Islet precursor cell (in vitro differentiated cells): ENCODE measurements at regions not wholly inside any gene's neighbourhood (a gene's known extent, or its start where the extent isn't known, plus 50 kb on each side); places are given as distances from the start of the nearest gene placed in this dataset.
"Not testable (repeated sequence)": the region's sequence is repeated elsewhere in the genome, so short reads cannot be mapped to it uniquely, and the experiment has no call there.

Source experiments
- DNase-seq: peaks from one replicate; pipeline ENCODE4 v3.0.0-alpha.2; 2018

GRCh38 chr10:23493711-23494110, 54.8 kb downstream of the OTUD1 start:
- no peak for DNase-seq

- no peak for DNase-seq
Observed at GRCh38 chr10:23496727-23497126, 57.9 kb downstream of the OTUD1 start.

GRCh38 chr10:23499372-23500132, 60.7 kb downstream of the OTUD1 start:
- no peak for DNase-seq

DNA sequence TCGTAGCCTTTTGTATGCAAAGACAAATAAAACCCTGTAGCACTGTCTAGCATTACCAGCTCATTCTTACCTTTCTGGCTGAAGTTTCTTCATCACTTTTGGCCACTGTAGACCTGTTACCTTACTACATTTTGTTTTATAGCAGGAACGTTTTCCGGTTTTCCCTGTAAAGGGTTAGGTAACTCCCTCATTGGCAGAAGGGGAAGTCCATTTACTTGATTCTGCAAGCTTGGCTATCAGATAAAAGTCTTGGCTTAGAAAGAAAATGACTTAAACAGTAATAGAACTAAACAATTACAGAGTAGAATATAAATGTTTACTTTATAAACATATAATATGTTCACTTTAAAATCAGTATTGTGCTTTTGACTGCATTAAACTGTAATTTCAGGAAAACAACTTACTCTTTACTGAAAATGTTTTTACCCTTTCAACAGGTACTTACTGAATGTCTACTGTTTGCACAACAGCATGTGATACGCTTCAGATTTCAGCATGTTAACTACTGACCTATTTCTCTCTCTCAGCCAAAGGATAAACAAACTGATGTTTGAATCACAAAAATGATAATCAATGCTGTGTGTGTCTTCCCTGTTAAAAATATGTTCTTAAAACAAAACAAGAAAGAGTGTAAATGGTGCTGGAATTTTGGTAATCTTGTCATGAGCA, 67.1 kb downstream of the OTUD1 start:
- DNase-seq, result no peak

- DNase-seq, result no peak
Observed at GRCh38 chr10:23512355-23513058, 73.6 kb downstream of the OTUD1 start.

DNA sequence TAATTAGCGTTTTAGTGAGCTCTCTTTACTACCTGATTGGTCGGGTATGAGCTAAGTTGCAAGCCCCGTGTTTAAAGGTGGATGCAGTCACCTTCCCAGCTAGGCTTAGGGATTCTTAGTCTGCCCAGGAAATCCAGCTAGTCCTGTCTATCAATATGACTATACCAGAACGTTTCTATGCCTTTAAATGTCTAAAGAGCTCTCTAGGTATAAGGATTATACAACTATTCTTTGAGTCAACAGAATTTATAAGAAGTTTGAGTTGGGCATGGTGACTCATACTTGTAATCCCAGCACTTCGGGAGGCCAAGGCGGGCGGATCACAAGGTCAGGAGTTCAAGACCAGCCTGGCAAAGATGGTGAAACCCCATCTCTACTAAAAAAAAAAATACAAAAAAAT, 74.7 kb downstream of the OTUD1 start:
- not testable (repeated sequence) for DNase-seq

- DNase-seq, result no peak
Observed at GRCh38 chr10:23514321-23514720, 75.4 kb downstream of the OTUD1 start.

- no peak for DNase-seq
Observed at GRCh38 chr10:23516530-23516929, 77.7 kb downstream of the OTUD1 start.

DNA sequence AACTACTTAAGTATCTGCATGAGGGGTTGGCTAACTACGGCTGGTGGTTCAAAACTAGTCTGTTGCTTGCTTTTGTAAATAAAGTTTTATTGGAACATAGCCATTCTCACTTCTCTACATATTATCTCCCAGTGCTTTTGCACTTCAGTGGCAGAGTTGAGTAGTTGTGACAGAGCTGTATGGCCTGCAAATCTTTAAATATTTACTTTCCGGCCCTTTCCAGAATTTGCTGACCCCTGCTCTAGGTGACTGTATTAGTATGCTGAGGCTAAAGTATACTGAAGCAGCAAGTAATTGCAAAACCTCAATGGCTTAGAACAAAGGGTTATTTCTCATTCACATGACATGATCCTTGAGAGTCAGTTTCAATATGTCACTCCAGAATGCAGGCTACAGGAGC, 78.3 kb downstream of the OTUD1 start:
- DNase-seq, result no peak

- no peak for DNase-seq
Observed at GRCh38 chr10:23521735-23522134, 82.9 kb downstream of the OTUD1 start.

- DNase-seq, result no peak
Observed at GRCh38 chr10:23522345-23522744, 83.5 kb downstream of the OTUD1 start.

GRCh38 chr10:23523251-23523650, 84.4 kb downstream of the OTUD1 start:
- DNase-seq, result no peak

DNA sequence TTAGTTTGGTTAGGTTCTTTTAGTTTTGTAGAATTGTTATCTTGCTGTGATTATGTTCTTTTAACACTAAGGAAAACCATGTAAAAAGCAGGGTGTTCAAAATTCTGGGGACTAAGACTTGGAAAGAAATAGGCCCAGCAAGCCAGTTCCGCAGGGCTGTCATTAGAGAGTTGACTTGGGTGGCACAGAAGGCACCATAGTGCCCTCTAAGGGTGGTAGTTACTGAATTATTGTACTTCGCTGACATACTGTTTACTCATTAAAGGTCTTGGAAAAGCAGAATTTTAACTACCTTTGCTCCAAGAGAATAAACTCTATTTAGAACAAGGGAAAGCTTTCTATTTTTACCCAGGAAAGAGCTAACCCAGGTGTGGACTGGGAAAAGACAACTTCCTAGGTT, 86.5 kb downstream of the OTUD1 start:
- DNase-seq, result no peak

GRCh38 chr10:23528419-23528818, 89.5 kb downstream of the OTUD1 start:
- DNase-seq, result no peak

DNA sequence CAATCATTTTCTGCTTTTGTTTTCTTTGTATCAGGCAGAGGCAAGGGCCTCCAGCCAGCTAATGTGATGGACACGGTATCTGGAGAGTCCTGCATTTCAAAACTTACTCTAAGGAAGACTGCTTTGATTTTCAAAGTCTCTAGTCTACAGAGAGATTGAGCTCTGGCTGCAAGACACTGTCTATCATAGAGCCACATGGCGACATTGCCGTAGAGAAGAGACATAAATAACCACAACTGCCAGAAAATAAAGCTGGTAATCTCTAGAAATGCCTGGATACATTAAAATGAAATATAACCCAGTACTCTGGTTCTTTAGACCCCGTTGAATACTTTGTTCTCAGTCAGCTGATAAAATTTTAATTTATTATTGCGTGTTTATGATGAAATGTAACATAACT, 90.8 kb downstream of the OTUD1 start:
- no peak for DNase-seq

DNA sequence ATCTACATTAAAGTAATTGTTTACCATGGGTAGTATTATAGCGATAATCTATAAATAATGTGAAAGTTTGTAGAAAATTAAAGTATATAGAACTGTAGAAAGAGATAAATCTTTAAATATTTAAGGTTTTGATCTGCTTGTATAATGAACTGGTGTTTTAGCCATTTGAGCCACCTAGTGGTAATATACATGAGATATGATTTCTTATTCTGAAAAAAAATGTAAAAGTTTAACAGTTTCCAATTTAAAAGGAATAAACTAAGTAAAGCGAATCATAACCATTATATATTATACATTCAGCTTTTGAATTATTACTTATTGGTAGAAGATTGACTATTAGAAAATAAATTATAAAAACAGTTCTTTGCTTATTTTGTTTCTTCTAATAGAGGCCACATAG, 91.2 kb downstream of the OTUD1 start:
- no peak for DNase-seq

- no peak for DNase-seq
Observed at GRCh38 chr10:23533212-23533611, 94.3 kb downstream of the OTUD1 start.

DNA sequence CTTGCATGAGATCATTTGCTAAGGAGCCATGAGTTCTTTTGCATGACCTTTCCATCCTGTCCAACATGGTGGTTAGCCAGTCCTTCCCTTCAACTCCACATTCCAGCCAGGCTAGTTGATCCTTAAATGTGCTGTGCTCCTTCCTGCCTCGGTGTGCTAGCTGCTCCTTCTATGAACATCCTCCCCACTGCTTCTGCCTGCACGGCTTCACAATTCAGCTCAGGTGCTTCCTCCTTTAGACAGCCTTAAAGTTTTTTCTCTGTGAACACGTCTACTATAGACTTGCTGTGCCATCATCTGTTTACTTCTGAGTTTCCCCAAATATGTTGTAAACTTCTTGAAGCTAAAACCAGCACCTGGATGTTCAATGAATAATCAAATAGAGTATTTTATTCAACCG, 95.5 kb downstream of the OTUD1 start:
- no peak for DNase-seq

DNA sequence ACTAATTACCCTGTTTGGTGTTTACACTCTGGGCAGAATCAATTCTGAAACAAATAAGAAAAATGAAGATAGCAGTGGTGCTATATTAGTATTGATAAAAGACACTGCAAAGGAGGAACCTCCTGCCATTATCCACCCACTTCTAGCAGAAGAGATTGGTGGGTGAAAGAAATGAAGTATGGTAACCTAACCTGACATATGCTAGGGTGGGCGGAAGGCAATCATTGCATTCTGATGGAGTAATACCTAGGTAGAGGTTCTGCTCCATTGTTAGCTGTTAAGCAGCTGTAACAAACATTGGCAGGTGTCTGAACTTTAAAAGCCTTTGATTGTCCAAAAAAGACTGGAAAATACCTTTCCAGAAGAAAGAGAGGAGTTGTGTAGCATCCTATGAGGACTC, 95.9 kb downstream of the OTUD1 start:
- DNase-seq, result no peak

DNA sequence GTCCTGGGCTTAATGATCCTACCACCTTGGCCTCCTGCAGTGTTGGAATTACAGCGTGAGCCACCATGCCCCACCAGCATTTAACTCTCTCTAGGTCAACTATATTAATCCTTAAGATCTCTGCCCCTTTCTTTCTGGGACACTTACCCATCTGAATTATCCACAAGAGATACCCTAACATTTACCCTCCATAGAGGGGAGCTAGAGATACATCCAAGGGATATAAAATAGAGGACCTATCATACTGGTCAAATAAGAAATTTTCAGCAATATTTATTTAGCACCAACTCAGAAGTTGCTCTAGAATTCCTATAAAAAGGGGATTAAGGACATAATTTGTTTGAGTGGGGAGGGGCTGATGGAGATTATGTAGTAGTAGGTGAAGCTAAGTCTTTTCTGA, 96.5 kb downstream of the OTUD1 start:
- no peak for DNase-seq

DNA sequence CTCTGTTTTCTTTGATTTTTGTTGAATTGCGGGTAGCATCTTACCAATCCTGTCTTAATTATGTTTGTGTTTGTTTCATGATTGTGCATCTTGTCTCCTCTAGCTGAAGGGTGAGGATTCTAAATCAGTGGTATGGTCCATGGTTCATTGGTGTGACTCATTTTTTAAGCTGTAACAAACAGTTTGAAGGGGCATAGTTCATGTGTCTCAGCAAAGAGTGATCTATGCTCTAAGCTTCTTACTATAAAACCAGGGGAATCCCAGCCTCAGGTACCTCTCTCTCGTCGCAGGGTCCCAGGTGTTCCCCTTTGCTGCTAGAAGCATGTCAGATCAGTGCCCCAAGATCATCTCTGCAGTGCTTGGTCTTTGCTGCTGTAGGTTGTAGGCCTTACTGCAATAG, 100.1 kb downstream of the OTUD1 start:
- no peak for DNase-seq

DNA sequence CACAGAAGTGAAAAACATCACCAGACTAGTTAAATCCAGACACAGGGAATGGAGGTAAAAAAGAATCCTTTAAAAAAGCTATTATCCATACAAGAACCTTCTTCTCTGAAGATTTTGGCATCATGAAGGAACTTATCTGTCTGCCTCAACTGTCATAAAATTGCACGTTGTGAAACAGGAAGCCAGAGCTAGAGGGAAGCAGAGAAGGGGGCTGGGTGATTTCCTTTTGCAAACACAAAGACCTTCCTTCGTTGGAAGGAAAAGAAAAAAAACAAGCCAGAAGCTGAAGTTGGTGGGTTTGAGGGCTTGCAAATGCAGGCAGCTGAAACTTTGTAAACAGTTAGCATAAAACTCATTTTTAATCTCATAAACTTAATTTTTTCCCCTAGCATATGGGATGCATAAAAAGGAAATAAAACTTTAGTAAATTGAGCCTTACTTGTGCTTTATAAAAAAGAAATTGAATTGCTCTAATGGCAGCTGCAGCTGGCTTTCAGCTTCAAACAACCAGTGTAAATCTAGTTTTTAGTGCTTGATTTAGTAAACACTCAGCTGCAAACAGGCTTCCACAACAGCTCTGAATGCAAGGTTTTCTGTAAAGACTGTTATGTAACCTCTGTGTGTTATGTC, 101.6 kb downstream of the OTUD1 start:
- no peak for DNase-seq

- no peak for DNase-seq
Observed at GRCh38 chr10:23543691-23544380, 105.0 kb downstream of the OTUD1 start.
